ENCODE measurements at regions not wholly inside any gene's neighbourhood (a gene's known extent, or its start where the extent isn't known, plus 50 kb on each side); places are given as distances from the start of the nearest gene placed in this dataset.

DNA sequence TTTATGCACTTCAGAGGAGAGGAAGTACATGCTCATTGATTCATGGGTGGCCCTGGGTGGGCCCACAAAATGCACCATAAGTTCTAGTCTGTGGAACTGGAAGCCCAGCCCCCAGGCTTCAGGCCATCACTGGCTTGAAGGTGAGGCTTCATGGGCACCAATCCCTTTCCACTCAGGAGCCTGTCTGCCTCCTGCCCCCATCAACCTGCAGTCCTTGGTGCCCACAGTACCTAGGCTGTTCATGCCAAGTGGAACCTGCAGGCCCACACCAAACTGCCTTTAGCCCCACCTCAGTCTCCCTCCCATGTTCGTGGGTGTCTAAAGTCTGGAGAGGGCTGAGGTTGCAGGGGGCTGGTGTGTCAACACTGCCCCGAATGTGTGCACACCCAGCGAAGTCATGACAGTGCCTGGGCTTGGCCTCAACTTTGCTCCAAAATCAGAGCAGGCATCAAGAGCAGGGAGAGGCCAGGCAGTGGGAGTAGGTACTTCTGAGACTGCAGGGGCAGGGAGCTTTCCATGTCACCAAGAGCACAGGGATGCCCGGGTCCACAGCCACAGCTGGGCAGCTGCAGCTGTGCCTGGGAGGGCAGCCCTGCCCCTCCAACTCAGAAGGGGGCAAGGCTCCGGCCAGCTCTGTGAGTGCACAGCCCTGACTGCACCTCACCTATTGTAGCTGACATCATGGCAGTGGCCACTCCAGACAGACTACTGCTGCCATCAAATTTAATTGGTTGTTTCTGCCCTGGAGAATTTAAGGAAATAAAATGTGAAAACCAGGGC is 1250.4 kb upstream of the IGFBP7 start:
- H3K4me3 Mint-ChIP-seq: no peak overlapping the region
- no peaks in the 10 kb centered on the region for H3K27me3 Mint-ChIP-seq (ENCODE audit: insufficient read depth, low read depth, poor library complexity)
- H3F3A ChIP-seq (replicated peaks; ENCODE audit: low read depth): no peaks in the 10 kb centered on the region
- no peak overlapping the region for H3K4me3 ChIP-seq
- no peaks in the 10 kb centered on the region for H4K20me1 ChIP-seq (replicated peaks; ENCODE audit: insufficient read depth)
- H3K36me3 Mint-ChIP-seq (ENCODE audit: low read depth): peaks cover 33% of the 10 kb centered on the region
- no peak for DNase-seq (ENCODE audit: low spot score)
- no peak overlapping the region for H2AFZ ChIP-seq
- peaks cover 55% of the 10 kb centered on the region for H3K9me3 Mint-ChIP-seq
- H3K27ac ChIP-seq (ENCODE audit: low read depth): no peak overlapping the region
- no peaks in the 10 kb centered on the region for H3K4me1 Mint-ChIP-seq
- peaks cover 29% of the 10 kb centered on the region for H3K9me2 ChIP-seq (ENCODE audit: insufficient read depth)
- no peak overlapping the region for H3K27ac Mint-ChIP-seq
- no peaks in the 10 kb centered on the region for H3K4me1 ChIP-seq (ENCODE audit: insufficient read depth)
- H3K4me2 ChIP-seq: no peak overlapping the region
- TF ChIP-seq JUNB (IDR thresholded peaks at IDR 0.05; ENCODE audit: unreplicated experiment) (no peak), POLR2AphosphoS5 (IDR thresholded peaks at IDR 0.05; ENCODE audit: low read depth) (no peak), ZNF114 (CRISPR knock-in tag; IDR thresholded peaks at IDR 0.05) (no peak), ZNF331 (CRISPR knock-in tag; IDR thresholded peaks at IDR 0.05; ENCODE audit: low read depth) (no peak), STAT1 (IDR thresholded peaks at IDR 0.05; ENCODE audit: unreplicated experiment) (no peak), ETS1 (IDR thresholded peaks at IDR 0.05) (no peak), NANOG (IDR thresholded peaks at IDR 0.05; ENCODE audit: borderline replicate concordance) (no peak), CREB1 (CRISPR knock-in tag; IDR thresholded peaks at IDR 0.05; ENCODE audit: low read depth) (no peak), EZH2phosphoT487 (IDR thresholded peaks at IDR 0.05; ENCODE audit: unreplicated experiment) (no peak), CTCF (conservative IDR thresholded peaks at IDR 0.05; ENCODE audit: low read depth in 2 of 2) (no peak), EZH2 (IDR thresholded peaks at IDR 0.05; ENCODE audit: low read depth, unreplicated experiment) (no peak)
- TF ChIP-seq, protein P1, sequence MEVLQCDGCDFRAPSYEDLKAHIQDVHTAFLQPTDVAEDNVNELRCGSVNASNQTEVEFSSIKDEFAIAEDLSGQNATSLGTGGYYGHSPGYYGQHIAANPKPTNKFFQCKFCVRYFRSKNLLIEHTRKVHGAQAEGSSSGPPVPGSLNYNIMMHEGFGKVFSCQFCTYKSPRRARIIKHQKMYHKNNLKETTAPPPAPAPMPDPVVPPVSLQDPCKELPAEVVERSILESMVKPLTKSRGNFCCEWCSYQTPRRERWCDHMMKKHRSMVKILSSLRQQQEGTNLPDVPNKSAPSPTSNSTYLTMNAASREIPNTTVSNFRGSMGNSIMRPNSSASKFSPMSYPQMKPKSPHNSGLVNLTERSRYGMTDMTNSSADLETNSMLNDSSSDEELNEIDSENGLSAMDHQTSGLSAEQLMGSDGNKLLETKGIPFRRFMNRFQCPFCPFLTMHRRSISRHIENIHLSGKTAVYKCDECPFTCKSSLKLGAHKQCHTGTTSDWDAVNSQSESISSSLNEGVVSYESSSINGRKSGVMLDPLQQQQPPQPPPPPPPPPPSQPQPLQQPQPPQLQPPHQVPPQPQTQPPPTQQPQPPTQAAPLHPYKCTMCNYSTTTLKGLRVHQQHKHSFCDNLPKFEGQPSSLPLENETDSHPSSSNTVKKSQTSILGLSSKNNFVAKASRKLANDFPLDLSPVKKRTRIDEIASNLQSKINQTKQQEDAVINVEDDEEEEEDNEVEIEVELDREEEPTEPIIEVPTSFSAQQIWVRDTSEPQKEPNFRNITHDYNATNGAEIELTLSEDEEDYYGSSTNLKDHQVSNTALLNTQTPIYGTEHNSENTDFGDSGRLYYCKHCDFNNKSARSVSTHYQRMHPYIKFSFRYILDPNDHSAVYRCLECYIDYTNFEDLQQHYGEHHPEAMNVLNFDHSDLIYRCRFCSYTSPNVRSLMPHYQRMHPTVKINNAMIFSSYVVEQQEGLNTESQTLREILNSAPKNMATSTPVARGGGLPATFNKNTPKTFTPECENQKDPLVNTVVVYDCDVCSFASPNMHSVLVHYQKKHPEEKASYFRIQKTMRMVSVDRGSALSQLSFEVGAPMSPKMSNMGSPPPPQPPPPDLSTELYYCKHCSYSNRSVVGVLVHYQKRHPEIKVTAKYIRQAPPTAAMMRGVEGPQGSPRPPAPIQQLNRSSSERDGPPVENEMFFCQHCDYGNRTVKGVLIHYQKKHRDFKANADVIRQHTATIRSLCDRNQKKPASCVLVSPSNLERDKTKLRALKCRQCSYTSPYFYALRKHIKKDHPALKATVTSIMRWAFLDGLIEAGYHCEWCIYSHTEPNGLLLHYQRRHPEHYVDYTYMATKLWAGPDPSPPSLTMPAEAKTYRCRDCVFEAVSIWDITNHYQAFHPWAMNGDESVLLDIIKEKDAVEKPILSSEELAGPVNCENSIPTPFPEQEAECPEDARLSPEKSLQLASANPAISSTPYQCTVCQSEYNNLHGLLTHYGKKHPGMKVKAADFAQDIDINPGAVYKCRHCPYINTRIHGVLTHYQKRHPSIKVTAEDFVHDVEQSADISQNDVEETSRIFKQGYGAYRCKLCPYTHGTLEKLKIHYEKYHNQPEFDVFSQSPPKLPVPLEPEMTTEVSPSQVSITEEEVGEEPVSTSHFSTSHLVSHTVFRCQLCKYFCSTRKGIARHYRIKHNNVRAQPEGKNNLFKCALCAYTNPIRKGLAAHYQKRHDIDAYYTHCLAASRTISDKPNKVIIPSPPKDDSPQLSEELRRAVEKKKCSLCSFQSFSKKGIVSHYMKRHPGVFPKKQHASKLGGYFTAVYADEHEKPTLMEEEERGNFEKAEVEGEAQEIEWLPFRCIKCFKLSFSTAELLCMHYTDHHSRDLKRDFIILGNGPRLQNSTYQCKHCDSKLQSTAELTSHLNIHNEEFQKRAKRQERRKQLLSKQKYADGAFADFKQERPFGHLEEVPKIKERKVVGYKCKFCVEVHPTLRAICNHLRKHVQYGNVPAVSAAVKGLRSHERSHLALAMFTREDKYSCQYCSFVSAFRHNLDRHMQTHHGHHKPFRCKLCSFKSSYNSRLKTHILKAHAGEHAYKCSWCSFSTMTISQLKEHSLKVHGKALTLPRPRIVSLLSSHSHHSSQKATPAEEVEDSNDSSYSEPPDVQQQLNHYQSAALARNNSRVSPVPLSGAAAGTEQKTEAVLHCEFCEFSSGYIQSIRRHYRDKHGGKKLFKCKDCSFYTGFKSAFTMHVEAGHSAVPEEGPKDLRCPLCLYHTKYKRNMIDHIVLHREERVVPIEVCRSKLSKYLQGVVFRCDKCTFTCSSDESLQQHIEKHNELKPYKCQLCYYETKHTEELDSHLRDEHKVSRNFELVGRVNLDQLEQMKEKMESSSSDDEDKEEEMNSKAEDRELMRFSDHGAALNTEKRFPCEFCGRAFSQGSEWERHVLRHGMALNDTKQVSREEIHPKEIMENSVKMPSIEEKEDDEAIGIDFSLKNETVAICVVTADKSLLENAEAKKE (CRISPR knock-in tag; IDR thresholded peaks at IDR 0.05): no peak
- TF ChIP-seq, protein P2, sequence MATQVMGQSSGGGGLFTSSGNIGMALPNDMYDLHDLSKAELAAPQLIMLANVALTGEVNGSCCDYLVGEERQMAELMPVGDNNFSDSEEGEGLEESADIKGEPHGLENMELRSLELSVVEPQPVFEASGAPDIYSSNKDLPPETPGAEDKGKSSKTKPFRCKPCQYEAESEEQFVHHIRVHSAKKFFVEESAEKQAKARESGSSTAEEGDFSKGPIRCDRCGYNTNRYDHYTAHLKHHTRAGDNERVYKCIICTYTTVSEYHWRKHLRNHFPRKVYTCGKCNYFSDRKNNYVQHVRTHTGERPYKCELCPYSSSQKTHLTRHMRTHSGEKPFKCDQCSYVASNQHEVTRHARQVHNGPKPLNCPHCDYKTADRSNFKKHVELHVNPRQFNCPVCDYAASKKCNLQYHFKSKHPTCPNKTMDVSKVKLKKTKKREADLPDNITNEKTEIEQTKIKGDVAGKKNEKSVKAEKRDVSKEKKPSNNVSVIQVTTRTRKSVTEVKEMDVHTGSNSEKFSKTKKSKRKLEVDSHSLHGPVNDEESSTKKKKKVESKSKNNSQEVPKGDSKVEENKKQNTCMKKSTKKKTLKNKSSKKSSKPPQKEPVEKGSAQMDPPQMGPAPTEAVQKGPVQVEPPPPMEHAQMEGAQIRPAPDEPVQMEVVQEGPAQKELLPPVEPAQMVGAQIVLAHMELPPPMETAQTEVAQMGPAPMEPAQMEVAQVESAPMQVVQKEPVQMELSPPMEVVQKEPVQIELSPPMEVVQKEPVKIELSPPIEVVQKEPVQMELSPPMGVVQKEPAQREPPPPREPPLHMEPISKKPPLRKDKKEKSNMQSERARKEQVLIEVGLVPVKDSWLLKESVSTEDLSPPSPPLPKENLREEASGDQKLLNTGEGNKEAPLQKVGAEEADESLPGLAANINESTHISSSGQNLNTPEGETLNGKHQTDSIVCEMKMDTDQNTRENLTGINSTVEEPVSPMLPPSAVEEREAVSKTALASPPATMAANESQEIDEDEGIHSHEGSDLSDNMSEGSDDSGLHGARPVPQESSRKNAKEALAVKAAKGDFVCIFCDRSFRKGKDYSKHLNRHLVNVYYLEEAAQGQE (IDR thresholded peaks at IDR 0.05; ENCODE audit: unreplicated experiment): no peak
- peaks cover 12% of the 10 kb centered on the region for H3K36me3 ChIP-seq (ENCODE audit: insufficient read depth)
- H3K27me3 ChIP-seq (ENCODE audit: insufficient read depth): no peaks in the 10 kb centered on the region
- ATAC-seq: no peak
- H3K79me2 ChIP-seq (replicated peaks; ENCODE audit: insufficient read depth): no peaks in the 10 kb centered on the region

Measured in GM23338 (cell line).